Left ventricle myocardium inferior (tissue), 1 donor: ENCODE measurements at regions not wholly inside any gene's neighbourhood (a gene's known extent, or its start where the extent isn't known, plus 50 kb on each side); places are given as distances from the start of the nearest gene placed in this dataset.

ENCODE experiments used
- DNase-seq: peaks from one replicate; pipeline ENCODE4 v3.0.0-alpha.2; 2020
- H3K27ac ChIP-seq: fragments of 200-600 bp; replicated peaks from 2 replicates; pipeline ENCODE4 v1.8.0; 2021
- H3K27me3 ChIP-seq: fragments of 200-600 bp; 2 replicates; pipeline ENCODE4 v1.8.0; 2021; ENCODE audit warnings: low read depth
- H3K36me3 ChIP-seq: fragments of 200-600 bp; 2 replicates; pipeline ENCODE4 v1.8.0; 2021
- H3K4me1 ChIP-seq: fragments of 200-600 bp; 2 replicates; pipeline ENCODE4 v1.8.0; 2021
- H3K4me3 ChIP-seq: fragments of 200-600 bp; 2 replicates; pipeline ENCODE4 v1.8.0; 2021; ENCODE audit warnings: mild to moderate bottlenecking, moderate library complexity
- H3K9me3 ChIP-seq: fragments of 200-600 bp; replicated peaks from 2 replicates; pipeline ENCODE4 v1.8.0; 2021
- intact Hi-C: fragments of 100-400 bp; cut with micrococcal nuclease; formaldehyde crosslinking; loops from one replicate; pipeline ENCODE4 v1.11.0; 2022
- TF ChIP-seq, protein P1 (sequence below): fragments of 200-600 bp; IDR thresholded peaks from 2 replicates; pipeline ENCODE4 v1.8.0; 2021; ENCODE audit warnings: antibody characterized with exemption, mild to moderate bottlenecking, borderline replicate concordance
- donor health status: DM: no; HTN: yes; CAD: no; lungs with severe emphysema.

DNA sequence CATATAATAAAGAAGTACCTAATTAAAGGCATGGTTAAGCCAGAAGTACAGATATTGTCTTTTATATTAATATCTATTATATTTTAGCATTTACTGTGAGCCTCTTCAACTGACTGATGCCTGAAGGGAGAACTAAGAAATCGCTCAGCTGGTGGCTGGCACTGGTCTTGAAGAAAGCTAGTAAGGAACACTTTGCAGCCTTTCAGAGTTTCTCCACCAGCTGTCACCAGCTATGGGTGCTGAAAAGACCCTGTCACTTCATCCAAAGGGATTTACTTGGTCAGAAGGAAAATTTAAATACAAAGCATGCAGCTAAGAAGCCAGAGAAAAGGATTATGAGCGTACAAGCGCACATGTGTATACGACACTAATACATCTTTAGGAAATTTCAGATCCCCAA, 525.9 kb downstream of the TMEM182 start:
- Histone ChIP-seq H3K4me3 (no peak overlapping the region), H3K27ac (no peak overlapping the region), H3K4me1 (no peaks in the 10 kb centered on the region), H3K27me3 (no peaks in the 10 kb centered on the region), H3K36me3 (no peaks in the 10 kb centered on the region), H3K9me3 (no peaks in the 10 kb centered on the region)
- no peak for DNase-seq
- TF ChIP-seq, protein P1, sequence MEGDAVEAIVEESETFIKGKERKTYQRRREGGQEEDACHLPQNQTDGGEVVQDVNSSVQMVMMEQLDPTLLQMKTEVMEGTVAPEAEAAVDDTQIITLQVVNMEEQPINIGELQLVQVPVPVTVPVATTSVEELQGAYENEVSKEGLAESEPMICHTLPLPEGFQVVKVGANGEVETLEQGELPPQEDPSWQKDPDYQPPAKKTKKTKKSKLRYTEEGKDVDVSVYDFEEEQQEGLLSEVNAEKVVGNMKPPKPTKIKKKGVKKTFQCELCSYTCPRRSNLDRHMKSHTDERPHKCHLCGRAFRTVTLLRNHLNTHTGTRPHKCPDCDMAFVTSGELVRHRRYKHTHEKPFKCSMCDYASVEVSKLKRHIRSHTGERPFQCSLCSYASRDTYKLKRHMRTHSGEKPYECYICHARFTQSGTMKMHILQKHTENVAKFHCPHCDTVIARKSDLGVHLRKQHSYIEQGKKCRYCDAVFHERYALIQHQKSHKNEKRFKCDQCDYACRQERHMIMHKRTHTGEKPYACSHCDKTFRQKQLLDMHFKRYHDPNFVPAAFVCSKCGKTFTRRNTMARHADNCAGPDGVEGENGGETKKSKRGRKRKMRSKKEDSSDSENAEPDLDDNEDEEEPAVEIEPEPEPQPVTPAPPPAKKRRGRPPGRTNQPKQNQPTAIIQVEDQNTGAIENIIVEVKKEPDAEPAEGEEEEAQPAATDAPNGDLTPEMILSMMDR, result no peak
- intact Hi-C loops, result no loop called here

GRCh38 chr2:103288696-103289095, 526.9 kb downstream of the TMEM182 start:
- no peak overlapping the region for H3K4me3 ChIP-seq
- no peaks in the 10 kb centered on the region for H3K36me3 ChIP-seq
- DNase-seq, result no peak
- H3K27me3 ChIP-seq, result no peaks in the 10 kb centered on the region
- TF ChIP-seq, protein P1, result no peak
- intact Hi-C loops, result no loop called here
- H3K27ac ChIP-seq, result no peak overlapping the region
- no peaks in the 10 kb centered on the region for H3K9me3 ChIP-seq
- no peaks in the 10 kb centered on the region for H3K4me1 ChIP-seq

- Histone ChIP-seq H3K4me3 (no peak overlapping the region), H3K27ac (no peak overlapping the region), H3K9me3 (no peaks in the 10 kb centered on the region), H3K36me3 (no peaks in the 10 kb centered on the region), H3K4me1 (no peaks in the 10 kb centered on the region), H3K27me3 (no peaks in the 10 kb centered on the region)
- intact Hi-C loops, result no loop called here
- TF ChIP-seq, protein P1, result no peak
- no peak for DNase-seq
Observed at GRCh38 chr2:103289105-103289725, 527.4 kb downstream of the TMEM182 start.

GRCh38 chr2:103292573-103292972, 530.7 kb downstream of the TMEM182 start:
- TF ChIP-seq, protein P1, result no peak
- Histone ChIP-seq H3K4me3 (no peak overlapping the region), H3K27me3 (no peaks in the 10 kb centered on the region), H3K36me3 (no peaks in the 10 kb centered on the region), H3K4me1 (no peaks in the 10 kb centered on the region), H3K9me3 (no peaks in the 10 kb centered on the region), H3K27ac (no peak overlapping the region)
- intact Hi-C loops, result no loop called here
- DNase-seq, result no peak

DNA sequence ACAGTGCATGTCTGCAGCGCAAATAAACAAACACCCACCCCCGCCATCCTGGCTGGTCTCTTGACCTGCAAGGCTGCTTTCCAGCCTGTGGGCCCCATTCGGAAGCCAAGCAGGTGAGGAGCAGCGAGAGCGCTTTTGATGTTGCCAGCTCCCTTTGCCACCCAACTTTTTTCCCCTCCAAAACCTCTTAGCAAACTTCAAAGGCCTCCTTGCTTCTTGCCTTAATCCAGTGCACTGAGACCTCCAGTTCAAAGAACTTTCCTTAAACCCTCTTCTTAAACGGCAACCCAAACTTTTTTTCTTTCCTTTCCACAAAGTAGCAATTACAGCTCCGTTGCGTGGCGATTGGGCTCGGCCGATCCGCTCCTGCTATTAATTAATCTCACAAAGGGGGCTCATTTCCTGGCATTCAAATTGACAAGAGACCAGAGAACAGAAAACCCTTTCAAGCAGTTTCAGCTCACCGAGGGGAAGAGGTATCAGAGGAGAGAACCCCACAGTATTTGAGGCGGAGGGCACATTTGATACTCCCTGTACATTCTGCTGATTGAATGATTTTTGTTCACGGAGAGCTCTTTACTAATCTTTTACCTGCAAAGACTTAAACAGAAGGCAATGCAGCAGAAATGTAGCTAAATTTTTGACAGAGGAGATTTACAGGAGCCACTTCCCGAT, 531.4 kb downstream of the TMEM182 start:
- Histone ChIP-seq H3K4me1 (no peaks in the 10 kb centered on the region), H3K27ac (no peak overlapping the region), H3K9me3 (no peaks in the 10 kb centered on the region), H3K4me3 (no peak overlapping the region), H3K36me3 (no peaks in the 10 kb centered on the region), H3K27me3 (no peaks in the 10 kb centered on the region)
- no peak for DNase-seq
- TF ChIP-seq, protein P1, result no peak
- intact Hi-C loops, result no loop called here
